ENCODE measurements at regions not wholly inside any gene's neighbourhood (a gene's known extent, or its start where the extent isn't known, plus 50 kb on each side); places are given as distances from the start of the nearest gene placed in this dataset.
"Not testable (repeated sequence)": the region's sequence is repeated elsewhere in the genome, so short reads cannot be mapped to it uniquely, and the experiment has no call there.

- DNase-seq (ENCODE audit: low read depth in 2 of 2), result not testable (repeated sequence)
These were observed 109.4 kb upstream of the SGIP1 start for GRCh38 chr1:66424530-66424929.

GRCh38 chr1:66426239-66426853 lies 107.6 kb upstream of the SGIP1 start:
- DNase-seq (ENCODE audit: low read depth in 2 of 2), result no peak

- not testable (repeated sequence) for DNase-seq (ENCODE audit: low read depth in 2 of 2)
These were observed 103.1 kb upstream of the SGIP1 start for GRCh38 chr1:66430815-66431214.

- DNase-seq (ENCODE audit: low read depth in 2 of 2), result no peak
These were observed 102.0 kb upstream of the SGIP1 start for GRCh38 chr1:66431999-66432398.

- no peak for DNase-seq (ENCODE audit: low read depth in 2 of 2)
These were observed 100.3 kb upstream of the SGIP1 start for GRCh38 chr1:66433611-66434010.

GRCh38 chr1:66434096-66434495 lies 99.9 kb upstream of the SGIP1 start:
- DNase-seq (ENCODE audit: low read depth in 2 of 2), result no peak

- DNase-seq (ENCODE audit: low read depth in 2 of 2), result no peak
These were observed 98.4 kb upstream of the SGIP1 start for GRCh38 chr1:66435541-66435940.

- DNase-seq (ENCODE audit: low read depth in 2 of 2), result no peak
These were observed 97.4 kb upstream of the SGIP1 start for GRCh38 chr1:66436378-66437135.

- no peak for DNase-seq (ENCODE audit: low read depth in 2 of 2)
These were observed 96.9 kb upstream of the SGIP1 start for GRCh38 chr1:66437136-66437401.

GRCh38 chr1:66438062-66438461 lies 95.9 kb upstream of the SGIP1 start:
- DNase-seq (ENCODE audit: low read depth in 2 of 2), result no peak

GRCh38 chr1:66438501-66438900 lies 95.5 kb upstream of the SGIP1 start:
- no peak for DNase-seq (ENCODE audit: low read depth in 2 of 2)

GRCh38 chr1:66439031-66439740 lies 94.8 kb upstream of the SGIP1 start:
- no peak for DNase-seq (ENCODE audit: low read depth in 2 of 2)

GRCh38 chr1:66443793-66444192 lies 90.2 kb upstream of the SGIP1 start:
- no peak for DNase-seq (ENCODE audit: low read depth in 2 of 2)

GRCh38 chr1:66444438-66445265 lies 89.3 kb upstream of the SGIP1 start:
- DNase-seq (ENCODE audit: low read depth in 2 of 2), result no peak

- peak in 1 of 2 donors; percentile 9 for DNase-seq (ENCODE audit: low read depth in 2 of 2)
These were observed 88.3 kb upstream of the SGIP1 start for GRCh38 chr1:66445492-66446181.

GRCh38 chr1:66446261-66447001 lies 87.5 kb upstream of the SGIP1 start:
- no peak for DNase-seq (ENCODE audit: low read depth in 2 of 2)

- DNase-seq (ENCODE audit: low read depth in 2 of 2), result no peak
These were observed 83.9 kb upstream of the SGIP1 start for GRCh38 chr1:66450043-66450514.

GRCh38 chr1:66450847-66451246 lies 83.1 kb upstream of the SGIP1 start:
- DNase-seq (ENCODE audit: low read depth in 2 of 2), result no peak

GRCh38 chr1:66452162-66452561 lies 81.8 kb upstream of the SGIP1 start:
- DNase-seq (ENCODE audit: low read depth in 2 of 2), result no peak

GRCh38 chr1:66452982-66453381 lies 81.0 kb upstream of the SGIP1 start:
- no peak for DNase-seq (ENCODE audit: low read depth in 2 of 2)

GRCh38 chr1:66455446-66455845 lies 78.5 kb upstream of the SGIP1 start:
- DNase-seq (ENCODE audit: low read depth in 2 of 2), result no peak
